ENCODE measurements at regions not wholly inside any gene's neighbourhood (a gene's known extent, or its start where the extent isn't known, plus 50 kb on each side); places are given as distances from the start of the nearest gene placed in this dataset.
"Not testable (repeated sequence)": the region's sequence is repeated elsewhere in the genome, so short reads cannot be mapped to it uniquely, and the experiment has no call there.

DNA sequence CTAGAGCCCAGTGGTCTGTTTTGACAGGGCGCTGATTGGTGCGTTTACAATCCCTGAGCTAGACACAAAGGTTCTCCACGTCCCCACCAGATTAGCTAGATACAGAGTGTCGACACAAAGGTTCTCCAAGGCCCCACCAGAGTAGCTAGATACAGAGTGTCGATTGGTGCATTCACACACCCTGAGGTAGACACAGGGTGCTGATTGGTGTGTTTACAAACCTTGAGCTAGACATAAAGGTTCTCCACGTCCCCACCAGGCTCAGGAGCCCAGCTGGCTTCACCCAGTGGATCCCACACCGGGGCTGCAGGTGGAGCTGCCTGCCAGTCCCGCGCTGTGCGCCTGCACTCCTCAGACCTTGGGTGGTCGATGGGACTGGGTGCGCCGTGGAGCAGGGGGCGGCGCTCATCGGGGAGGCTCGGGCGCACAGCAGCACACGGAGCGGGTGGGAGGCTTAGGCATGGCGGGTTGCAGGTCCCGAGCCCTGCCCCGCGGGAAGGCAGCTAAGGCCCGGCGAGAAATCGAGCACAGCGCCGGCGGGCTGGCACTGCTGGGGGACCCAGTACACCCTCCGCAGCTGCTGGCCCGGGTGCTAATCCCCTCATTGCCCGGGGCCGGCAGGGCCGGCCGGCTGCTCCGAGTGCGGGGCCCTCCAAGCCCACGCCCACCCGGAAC, 122.0 kb upstream of the ANKH start:
- not testable (repeated sequence) for DNase-seq (ENCODE audit: low read depth)

DNA sequence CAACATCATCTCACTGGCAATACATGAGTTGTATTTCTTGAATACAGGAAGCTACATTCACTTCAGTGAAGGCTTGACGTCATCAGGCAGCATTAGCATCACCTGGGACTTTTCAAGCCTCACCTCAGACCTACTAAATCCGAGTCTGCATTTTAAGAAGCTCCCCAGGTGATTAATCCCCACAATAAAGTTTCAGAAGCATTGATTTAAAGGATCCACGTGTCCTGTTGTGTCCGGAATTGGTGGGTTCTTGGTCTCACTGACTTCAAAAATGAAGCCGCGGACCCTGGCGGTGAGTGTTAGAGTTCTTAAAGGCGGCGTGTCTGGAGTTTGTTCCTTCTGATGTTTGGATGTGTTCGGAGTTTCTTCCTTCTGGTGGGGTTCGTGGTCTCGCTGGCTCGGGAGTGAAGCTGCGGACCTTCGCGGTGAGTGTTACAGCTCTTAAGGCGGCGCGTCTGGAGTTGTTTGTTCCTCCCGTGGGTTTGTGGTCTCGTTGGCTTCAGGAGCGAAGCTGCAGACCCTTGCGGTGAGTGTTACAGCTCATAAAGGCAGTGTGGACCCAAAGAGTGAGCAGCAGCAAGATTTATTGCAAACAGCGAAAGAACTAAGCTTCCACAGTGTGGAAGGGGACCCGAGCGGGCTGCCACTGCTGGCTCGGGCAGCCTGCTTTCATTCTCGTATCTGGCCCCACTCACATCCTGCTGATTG, 121.3 kb upstream of the ANKH start:
- DNase-seq (ENCODE audit: low read depth) = not testable (repeated sequence)

DNA sequence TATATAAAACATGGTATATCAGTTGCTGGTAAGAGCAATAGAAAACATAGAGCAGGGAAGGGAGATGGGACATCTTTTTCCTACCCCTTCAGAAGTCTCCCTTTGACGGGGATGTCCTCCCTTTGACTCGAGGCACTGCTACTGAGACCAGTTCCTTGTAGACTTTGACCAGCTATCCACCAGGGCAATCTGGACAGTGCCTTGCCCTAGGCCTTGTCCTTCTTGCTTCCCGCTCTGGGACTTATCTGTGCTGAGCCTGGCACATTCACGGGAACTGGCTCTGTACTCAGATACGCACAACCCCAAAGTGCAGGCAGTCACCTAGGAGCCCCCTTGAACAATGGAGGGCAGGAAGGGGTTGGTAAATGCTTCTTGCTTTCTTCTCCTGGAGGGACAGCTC, 116.6 kb upstream of the ANKH start:
- DNase-seq (ENCODE audit: low read depth) = no peak

DNA sequence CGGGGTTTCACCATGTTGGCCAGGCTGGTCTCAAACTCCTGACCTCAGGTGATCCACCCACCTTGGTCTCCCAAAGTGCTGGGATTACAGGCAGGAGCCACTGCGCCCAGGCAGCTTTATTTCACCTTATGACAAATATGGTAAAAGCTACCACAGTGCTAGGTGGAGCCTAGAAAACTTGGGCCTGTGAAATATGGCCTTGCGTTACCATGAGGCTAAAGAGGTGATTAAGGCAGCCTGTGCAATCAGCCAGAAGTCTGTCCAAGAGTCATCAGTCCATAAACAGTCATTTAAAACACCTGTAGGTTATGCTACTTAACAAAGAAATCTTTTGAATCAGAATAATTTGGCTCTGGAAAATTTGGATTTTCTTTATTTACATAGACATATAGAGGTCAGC, 114.8 kb upstream of the ANKH start:
- DNase-seq (ENCODE audit: low read depth) = no peak

DNA sequence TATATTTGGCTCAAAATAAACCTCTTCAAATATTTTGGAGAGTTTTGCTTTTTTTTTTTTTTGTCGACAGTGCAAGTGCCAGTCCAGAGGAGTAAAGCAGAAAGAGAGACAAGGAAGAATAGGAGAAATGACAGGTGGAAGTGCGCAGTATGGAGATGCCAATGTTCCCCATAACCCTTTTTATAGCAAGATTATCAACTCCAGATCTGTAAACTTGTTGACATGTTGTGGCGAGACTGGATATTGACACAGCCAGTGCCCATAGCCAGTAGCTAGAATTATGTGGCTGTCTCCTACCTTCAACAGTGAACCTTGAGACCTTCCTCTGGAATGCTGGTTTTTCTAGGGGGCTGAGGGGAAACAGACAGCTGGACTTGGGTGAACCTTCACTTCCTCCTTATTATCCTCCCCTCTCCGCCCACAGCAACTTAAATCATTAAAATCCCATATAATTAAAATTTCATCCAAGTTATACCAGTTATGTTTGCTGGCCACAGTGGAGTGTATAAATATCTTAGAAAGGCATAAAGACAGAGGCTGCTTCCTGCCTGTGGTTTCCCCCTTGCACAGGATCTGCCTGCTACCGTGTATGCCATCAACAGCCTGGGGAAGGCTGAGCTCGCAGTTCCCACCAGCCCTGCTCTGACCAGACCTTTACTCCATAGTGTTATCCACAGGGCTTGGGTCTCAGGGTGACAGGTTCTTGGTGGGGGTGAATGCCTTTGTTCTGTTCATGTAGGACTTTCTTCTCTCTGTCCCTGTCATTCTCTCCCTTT, 112.3 kb upstream of the ANKH start:
- DNase-seq (ENCODE audit: low read depth) = no peak

DNA sequence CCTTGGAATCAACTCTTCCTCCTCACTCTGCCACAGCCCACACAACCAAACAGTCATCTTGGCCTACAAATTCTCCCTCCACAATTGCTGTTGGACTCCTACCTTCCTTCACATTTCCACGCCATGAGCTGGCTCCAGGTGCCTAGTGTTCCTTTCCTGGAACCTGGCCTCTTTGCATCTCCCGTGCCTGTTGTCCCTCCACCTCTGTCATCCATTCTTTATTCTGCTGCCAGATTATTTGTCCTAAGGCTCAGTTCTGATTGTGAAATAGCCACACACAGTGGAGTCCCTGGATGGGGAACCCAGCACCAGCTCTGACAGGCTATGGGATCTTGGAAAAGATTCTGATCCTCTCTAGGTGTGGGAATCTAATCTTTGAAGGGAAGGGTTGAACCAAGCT, 109.1 kb upstream of the ANKH start:
- DNase-seq (ENCODE audit: low read depth) = no peak

DNA sequence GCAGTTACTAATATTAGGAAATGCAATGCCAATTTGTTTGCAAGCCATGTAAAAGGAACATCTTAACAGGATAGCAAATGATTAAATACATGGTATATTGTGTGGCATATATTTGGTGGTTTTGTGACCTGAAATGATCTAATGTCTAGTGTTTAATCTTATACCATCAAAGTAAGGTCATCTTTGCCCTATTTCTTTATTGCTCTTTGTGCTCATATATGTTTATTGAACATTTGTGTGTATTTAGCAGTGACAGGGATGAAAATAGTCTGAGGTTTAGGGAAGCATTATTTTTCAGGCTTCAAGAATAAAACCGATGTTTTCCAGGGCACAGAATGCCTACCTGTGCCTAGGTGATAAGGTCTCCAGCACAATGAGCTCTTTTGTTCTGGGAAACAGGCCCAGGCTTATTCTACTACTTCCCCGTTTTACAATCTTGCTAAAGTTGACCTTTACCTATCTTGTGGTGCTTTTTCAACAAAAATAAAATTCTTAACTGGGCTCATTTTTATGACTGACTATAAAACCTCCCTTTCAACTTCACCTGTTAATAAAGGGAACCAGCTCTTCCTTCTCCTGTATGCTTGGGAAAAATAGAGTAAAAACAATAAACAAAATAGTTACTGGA, 105.6 kb upstream of the ANKH start:
- no peak for DNase-seq (ENCODE audit: low read depth)

DNA sequence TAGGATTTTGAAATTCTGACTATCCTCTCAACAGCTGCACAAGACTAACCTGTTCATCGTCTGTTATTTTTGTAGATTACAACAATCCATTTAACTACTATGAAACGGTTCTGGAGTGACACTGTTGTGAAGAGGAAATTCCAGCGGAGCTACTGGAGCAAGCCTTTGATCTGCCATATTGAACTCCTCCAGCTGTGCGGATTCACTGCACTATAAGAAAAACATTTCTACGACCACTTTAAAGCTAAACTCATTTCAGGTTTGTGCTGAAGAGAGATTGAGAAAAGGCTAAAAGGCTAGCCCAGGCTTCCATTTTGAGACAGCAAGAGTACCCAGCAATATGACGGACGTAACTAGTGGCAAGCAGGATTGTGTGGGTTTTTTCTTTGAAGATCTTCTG, 104.9 kb upstream of the ANKH start:
- no peak for DNase-seq (ENCODE audit: low read depth)

DNA sequence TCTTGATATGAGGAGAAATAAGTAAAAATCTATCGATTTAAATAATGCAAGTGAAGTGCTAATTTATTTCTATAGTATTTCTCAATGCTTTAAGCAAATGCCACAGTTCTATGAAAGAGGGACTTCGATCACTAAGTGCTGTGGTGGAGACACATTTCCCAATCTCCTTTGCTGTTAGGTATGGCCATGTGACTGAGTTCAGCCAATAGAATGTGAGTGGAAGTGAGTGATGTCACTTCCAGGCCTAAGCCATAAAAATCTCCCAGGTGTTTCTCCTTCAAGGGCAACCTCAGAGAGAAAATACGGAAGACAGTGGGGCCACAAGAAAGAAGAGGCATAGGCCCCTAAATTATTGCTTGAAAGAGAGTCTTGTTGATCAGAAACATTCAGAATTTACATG, 100.3 kb upstream of the ANKH start:
- no peak for DNase-seq (ENCODE audit: low read depth)

DNA sequence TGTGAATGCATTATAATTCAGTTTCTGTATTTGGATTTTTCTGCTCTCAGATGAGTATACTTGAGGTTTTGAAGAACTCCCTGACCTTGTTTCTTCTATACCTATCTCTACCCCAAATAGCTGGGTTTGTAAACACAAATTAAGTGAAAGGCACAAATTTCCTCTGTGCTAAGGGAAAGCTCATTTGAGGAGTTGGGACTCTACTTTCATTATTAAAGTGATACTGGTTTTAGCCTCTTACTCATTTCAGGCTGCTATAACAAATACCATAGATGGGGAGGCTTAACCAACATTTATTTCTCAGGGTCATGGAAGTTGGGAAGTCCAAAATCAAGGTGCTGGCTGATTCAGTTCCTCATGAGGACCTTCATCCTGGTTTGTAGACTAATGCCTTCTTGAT, 97.2 kb upstream of the ANKH start:
- no peak for DNase-seq (ENCODE audit: low read depth)

DNA sequence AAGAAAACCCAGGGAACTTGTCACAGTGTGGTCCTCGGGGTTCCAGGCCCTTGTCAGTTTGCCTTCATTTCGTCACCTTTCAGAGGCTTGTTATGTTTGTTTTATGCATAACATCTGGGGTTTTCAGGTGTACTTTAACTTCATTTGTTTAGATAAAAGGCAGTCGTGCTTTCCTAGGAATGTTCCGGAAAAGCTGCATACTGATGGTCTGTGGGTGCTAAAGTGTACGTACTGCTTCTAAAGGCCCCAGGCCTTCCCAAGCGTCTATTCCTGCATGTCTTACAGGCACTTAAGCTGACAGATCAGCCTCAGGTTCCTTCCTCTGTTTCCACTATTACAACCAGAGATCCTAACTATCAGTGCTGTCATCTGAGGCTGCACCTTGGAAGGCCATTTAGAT, 95.6 kb upstream of the ANKH start:
- DNase-seq (ENCODE audit: low read depth) = no peak

DNA sequence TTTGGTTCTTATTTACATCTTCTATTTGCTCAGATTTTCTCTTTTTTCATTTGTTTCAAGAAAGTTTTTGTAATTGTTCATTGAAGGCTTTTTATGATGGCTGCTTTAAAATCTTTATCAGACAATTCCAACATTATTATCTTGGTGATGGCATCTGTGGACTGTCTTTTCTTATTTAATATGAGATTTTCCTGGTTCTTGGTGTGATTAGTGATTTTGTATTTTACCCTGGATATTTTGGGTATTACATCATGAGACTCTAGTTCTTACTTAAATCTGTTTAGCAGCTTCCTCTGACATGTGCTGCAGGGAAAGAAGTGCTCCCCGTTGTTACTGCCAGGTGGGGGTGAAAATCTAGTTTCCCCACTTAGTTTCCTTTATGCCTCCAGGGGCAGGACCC, 94.2 kb upstream of the ANKH start:
- no peak for DNase-seq (ENCODE audit: low read depth)

DNA sequence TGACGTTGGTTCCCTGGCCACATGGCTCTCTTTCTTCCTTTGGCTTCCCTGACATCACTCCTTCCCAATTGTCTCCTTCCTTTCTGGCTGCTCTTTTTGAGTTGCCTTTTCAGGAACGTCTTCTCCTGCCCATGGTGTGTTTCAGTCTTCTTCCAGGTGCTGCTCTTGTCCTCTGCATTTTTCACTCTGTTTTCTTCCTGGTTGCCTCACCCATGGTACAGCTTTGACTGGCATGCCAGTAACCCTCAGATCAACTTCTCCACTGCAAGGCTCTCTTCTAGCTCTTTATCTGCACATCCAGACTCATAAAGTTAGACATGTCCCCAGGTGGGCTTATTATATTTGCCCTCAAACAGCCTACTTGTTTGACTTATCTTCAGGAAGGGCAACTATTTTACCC, 91.0 kb upstream of the ANKH start:
- no peak for DNase-seq (ENCODE audit: low read depth)

DNA sequence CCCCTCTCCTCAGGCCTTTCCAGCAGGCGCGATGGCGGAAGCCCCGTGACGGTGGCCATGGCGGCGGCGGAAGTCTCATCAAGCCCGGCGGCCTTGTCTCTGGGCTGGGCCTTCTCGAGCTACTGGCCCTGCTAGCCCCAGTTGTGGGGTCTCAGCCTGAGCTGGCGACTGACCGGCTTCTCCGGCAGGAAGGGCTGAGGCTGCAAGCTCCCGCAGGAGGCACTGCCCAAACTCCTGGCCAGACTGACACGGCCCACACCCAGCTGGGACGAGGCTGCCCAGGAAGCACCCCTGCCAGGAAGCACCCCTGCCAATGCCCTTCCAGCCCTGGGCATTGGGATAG, 88.5 kb upstream of the ANKH start:
- no peak for DNase-seq (ENCODE audit: low read depth)

DNA sequence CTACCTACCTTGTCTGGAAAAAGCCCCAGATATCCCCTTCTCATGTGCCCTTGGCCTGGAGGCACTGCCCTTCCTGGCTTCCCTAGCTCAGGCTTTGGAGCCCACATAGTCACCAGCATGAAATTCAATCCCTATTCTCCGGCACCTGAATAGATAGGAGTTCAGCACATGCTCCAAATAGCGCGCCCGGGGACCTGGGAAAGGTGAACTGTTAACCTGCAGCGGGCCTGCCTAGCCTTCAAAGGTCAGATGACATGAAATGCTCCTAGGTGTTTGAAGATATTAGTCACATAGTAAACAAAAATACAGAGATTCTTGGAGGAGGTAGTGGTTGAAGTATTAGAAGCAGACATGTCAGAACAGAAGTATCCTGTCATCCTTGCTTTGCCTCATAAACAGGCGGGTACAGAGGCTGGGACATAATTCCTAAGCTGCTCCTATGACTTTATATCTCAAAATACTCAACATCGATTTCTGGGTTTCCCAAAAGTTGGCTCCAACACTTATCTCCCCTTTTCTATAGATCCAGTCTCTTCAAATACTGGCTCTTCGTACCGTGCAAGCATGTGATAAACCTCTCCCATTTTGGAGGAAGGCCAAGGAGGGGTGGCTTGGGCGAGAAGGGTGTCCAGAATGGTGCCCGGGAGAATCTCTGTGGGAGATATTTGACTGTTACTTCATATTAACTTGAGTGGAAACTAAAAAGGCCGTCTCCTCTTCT, 88.0 kb upstream of the ANKH start:
- DNase-seq (ENCODE audit: low read depth) = no peak

DNA sequence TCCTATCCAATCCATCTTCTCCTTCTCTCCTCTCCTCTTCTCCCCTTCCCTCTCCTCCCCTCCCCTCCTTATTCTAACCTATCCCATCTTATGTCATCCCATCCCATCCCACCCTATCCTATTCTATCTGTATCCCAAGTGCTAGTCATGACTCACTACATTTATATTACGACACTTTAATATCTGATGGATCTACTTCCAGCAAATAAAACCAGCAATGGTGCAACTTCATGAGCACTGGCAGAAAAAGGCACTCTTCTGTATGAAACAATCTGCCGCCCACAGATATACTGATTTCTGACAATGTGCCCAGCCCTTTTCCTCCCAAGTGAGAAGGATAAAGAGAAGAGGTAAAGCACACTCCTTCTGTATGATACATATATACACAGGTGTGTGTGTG, 86.6 kb upstream of the ANKH start:
- DNase-seq (ENCODE audit: low read depth) = no peak

DNA sequence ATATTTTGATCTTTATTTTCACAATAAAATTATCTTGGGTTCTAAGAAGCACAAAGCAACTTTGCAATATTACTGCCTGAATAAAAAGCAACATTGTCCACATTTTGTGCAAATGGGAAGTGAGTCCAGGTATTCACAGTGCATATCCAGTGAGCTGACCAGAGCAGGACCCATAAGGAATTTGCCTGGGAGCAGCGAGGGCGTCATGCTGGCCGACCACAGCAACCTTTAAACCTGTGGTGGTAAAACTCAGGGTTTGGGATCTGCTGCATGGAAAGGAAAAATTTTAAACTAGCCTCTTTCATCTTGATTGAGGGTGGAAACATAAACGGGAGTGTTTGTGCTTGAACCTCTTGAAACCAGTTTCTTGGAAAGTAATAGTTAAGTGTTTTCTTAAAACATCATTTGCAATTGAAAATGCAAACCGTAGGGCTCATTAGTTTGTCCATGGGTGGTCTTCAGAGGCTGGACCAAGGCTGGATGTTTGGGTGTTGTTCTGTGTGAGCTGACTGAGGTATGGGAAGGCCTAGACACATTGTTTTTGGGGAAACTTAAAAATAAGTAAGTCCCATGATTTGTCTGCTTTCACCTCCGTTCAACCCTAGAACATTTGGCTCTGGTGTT, 85.0 kb upstream of the ANKH start:
- no peak for DNase-seq (ENCODE audit: low read depth)

DNA sequence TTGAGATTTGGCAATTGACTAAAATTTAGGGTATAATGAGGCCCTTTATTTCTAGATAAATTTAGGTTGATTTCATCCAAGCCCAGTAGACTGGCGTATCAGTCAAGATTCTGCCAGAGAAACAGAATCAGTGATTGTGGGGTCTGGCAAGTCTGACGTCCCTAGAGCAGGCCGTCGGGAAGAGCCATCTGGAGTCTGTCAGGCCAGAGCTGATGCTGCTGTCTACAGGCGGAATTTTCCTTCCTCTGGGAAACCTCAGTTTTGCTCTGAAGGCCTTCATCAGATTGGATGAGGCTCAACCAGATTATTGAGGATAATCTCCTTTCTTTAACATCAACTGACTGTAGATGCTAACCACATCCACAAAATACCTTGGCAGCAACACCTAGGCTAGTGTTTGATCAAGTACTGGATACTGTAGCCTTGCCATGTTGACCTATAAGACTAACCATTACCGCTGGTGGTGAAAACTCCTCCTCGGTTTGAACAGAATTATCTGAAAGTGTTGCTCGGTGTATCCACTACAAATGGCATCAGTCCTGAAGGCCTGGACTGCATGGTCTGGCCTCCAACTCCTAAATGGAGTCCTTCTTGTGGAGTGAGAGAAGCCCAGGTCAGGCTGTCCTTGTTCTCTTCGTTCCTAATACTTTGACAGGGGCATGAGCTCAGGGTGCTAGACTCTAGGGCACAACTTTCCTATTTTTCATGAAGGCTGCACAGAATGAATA, 83.2 kb upstream of the ANKH start:
- no peak for DNase-seq (ENCODE audit: low read depth)

DNA sequence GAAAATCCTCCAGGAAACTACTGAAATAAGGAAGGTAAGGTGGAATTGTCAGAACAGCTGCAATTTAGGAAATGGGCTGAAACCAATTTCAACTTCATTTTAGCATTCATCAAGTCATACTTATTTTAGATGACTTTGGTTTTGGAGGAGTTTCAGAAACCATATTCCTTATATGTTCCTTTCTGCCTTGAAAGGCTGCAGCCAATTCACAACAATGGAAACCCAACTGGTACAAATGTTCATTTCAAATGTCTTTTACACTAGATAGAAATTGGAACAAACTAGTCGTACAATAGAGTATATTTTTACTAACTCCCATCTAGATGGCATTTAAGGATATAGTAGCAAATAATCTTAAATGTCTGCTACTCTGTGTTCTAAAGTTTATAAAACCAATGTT, 82.6 kb upstream of the ANKH start:
- no peak for DNase-seq (ENCODE audit: low read depth)

DNA sequence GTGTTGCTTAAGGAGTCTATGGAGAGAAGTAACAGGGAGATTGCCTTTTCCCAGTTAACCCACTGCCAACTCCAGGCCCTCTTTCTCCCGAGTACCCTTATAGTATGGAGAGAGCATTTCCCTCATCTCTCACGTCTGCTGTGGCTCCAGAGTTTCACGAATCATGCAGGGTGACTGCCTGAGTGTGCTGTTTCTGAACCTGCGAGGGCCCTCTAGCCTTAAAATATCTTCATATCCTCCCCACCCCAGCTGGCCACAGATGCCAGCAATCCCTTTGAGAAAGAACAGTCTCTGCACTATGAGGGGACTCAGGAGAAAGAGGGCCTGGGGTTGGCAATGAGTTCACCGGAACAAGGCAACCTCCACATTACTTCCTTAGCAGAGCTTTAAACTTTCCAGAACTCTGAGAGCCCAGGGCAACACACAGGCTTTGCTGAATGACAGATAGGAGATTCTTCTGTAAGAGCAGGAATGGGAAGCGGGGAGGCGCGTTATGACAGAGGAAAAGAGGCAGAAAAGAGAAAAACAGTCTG, 81.6 kb upstream of the ANKH start:
- DNase-seq (ENCODE audit: low read depth) = no peak

All from myocyte (in vitro differentiated cells).